Liver (tissue), 8 donors: ENCODE measurements at regions not wholly inside any gene's neighbourhood (a gene's known extent, or its start where the extent isn't known, plus 50 kb on each side); places are given as distances from the start of the nearest gene placed in this dataset.

ENCODE experiments used
- DNase-seq: peaks from one replicate; pipeline ENCODE4 v3.0.0-alpha.2; 2017; ENCODE audit warnings: low spot score
- H3K27ac ChIP-seq, 2 donors: one replicate each; pipeline ENCODE4 v1.7.0; 2013; ENCODE audit warnings: inconsistent platforms in 2 of 2, low read length in 2 of 2, control low read depth in 1 of 2, low read depth in 1 of 2, mild to moderate bottlenecking in 1 of 2
- H3K27me3 ChIP-seq, 4 donors: one replicate each; pipeline versions ENCODE4 v1.6.1 to v1.7.0; 2013; ENCODE audit warnings: low read length in 3 of 4, inconsistent platforms in 1 of 4, mild to moderate bottlenecking in 1 of 4, moderate library complexity in 1 of 4; ENCODE audit not compliant: control insufficient read depth in 4 of 4, insufficient read depth in 4 of 4
- H3K36me3 ChIP-seq, 4 donors: one replicate each; pipeline versions ENCODE4 v1.6.1 to v1.7.0; 2013; ENCODE audit warnings: low read length in 3 of 4, mild to moderate bottlenecking in 3 of 4, low read depth in 1 of 4, moderate library complexity in 1 of 4; ENCODE audit not compliant: control insufficient read depth in 4 of 4, insufficient read depth in 3 of 4
- H3K4me1 ChIP-seq, 4 donors: one replicate each; pipeline versions ENCODE4 v1.6.1 to v1.7.0; 2013; ENCODE audit warnings: low read length in 3 of 4, mild to moderate bottlenecking in 3 of 4, moderate library complexity in 1 of 4; ENCODE audit not compliant: control insufficient read depth in 4 of 4, insufficient read depth in 4 of 4
- H3K4me3 ChIP-seq, 3 donors: one replicate each; pipeline versions ENCODE4 v1.6.1 to v1.7.0; 2013; ENCODE audit warnings: low read length in 3 of 3, control low read depth in 1 of 3, low read depth in 1 of 3, mild to moderate bottlenecking in 1 of 3
- H3K9ac ChIP-seq, 2 donors: one replicate each; pipeline ENCODE4 v1.7.0; 2013; ENCODE audit warnings: low read length in 2 of 2, mild to moderate bottlenecking in 2 of 2, moderate library complexity in 2 of 2, control low read depth in 1 of 2, low read depth in 1 of 2
- H3K9me3 ChIP-seq, 4 donors: one replicate each; pipeline versions ENCODE4 v1.6.1 to v1.7.0; 2013; ENCODE audit warnings: low read length in 3 of 4; ENCODE audit not compliant: control insufficient read depth in 4 of 4
- ATF3 ChIP-seq: IDR thresholded peaks from 2 replicates; pipeline ENCODE4 v1.6.1; 2016; ENCODE audit warnings: antibody characterized with exemption
- EGR1 ChIP-seq, 2 donors: IDR thresholded peaks; 2 replicates each; pipeline ENCODE4 v1.6.1; 2016 to 2018; ENCODE audit warnings: antibody characterized with exemption in 2 of 2, low read depth in 2 of 2
- FOXA1 ChIP-seq: IDR thresholded peaks from 2 replicates; pipeline ENCODE4 v1.6.1; 2016; ENCODE audit warnings: antibody characterized with exemption
- FOXA2 ChIP-seq: IDR thresholded peaks from 2 replicates; pipeline ENCODE4 v1.6.1; 2016; ENCODE audit warnings: antibody characterized with exemption
- GABPA ChIP-seq, 2 donors: IDR thresholded peaks in 1 of 2; conservative IDR thresholded peaks in 1 of 2; 2 replicates each; pipeline ENCODE4 v1.6.1; 2016; ENCODE audit warnings: antibody characterized with exemption in 2 of 2, mild to moderate bottlenecking in 1 of 2, moderate library complexity in 1 of 2
- HNF4A ChIP-seq, 2 donors: conservative IDR thresholded peaks; 2 replicates each; pipeline ENCODE4 v1.6.1; 2016; ENCODE audit warnings: antibody characterized with exemption in 2 of 2, mild to moderate bottlenecking in 2 of 2
- HNF4G ChIP-seq: IDR thresholded peaks from 2 replicates; pipeline ENCODE4 v1.6.1; 2016; ENCODE audit warnings: antibody characterized with exemption
- JUND ChIP-seq, 2 donors: IDR thresholded peaks; 2 replicates each; pipeline ENCODE4 v1.6.1; 2016; ENCODE audit warnings: antibody characterized with exemption in 2 of 2
- MAX ChIP-seq: IDR thresholded peaks from 2 replicates; pipeline ENCODE4 v1.6.1; 2016; ENCODE audit warnings: antibody characterized with exemption
- RAD21 ChIP-seq, 2 donors: IDR thresholded peaks; 2 replicates each; pipeline ENCODE4 v1.6.1; 2016; ENCODE audit warnings: antibody characterized with exemption in 2 of 2, mild to moderate bottlenecking in 2 of 2
- REST ChIP-seq: IDR thresholded peaks from 2 replicates; pipeline ENCODE4 v1.6.1; 2016; ENCODE audit warnings: antibody characterized with exemption, mild to moderate bottlenecking
- RXRA ChIP-seq, 2 donors: IDR thresholded peaks; 2 replicates each; pipeline ENCODE4 v1.6.1; 2017 to 2018; ENCODE audit warnings: antibody characterized with exemption in 2 of 2, mild to moderate bottlenecking in 1 of 2
- SP1 ChIP-seq: IDR thresholded peaks from 2 replicates; pipeline ENCODE4 v1.6.1; 2018; ENCODE audit warnings: antibody characterized with exemption, mild to moderate bottlenecking
- TAF1 ChIP-seq: conservative IDR thresholded peaks from 2 replicates; pipeline ENCODE4 v1.6.1; 2016; ENCODE audit warnings: antibody characterized with exemption, mild to moderate bottlenecking
- YY1 ChIP-seq: IDR thresholded peaks from 2 replicates; pipeline ENCODE4 v1.6.1; 2016; ENCODE audit warnings: antibody characterized with exemption, mild to moderate bottlenecking
- WGBS: extraction: QIAGEN DNeasy Blood & Tissue Kit; methylation state at CpG from one replicate; pipeline ENCODE4 v1.1.7; 2013; 5-methylcytosine and 5-hydroxymethylcytosine counted together
- TF ChIP-seq, protein P1 (sequence below): IDR thresholded peaks from 2 replicates; pipeline ENCODE4 v1.6.1; 2016; ENCODE audit warnings: antibody characterized with exemption
- TF ChIP-seq, protein P2 (sequence below): fragments of 150-350 bp; IDR thresholded peaks from 2 replicates; pipeline ENCODE4 v1.5.1; 2017; ENCODE audit warnings: improper control_type of control experiment, low read depth, low read length; ENCODE audit not compliant: missing input control
- donor health status: healthy.
- donor health status: healthy.
- donor health status: healthy.
- donor health status: healthy.
- donor health status: healthy.

GRCh38 chr2:216996279-216996845 is 136.5 kb upstream of the TNP1 start:
- no peak for DNase-seq
- TF ChIP-seq, protein P1, sequence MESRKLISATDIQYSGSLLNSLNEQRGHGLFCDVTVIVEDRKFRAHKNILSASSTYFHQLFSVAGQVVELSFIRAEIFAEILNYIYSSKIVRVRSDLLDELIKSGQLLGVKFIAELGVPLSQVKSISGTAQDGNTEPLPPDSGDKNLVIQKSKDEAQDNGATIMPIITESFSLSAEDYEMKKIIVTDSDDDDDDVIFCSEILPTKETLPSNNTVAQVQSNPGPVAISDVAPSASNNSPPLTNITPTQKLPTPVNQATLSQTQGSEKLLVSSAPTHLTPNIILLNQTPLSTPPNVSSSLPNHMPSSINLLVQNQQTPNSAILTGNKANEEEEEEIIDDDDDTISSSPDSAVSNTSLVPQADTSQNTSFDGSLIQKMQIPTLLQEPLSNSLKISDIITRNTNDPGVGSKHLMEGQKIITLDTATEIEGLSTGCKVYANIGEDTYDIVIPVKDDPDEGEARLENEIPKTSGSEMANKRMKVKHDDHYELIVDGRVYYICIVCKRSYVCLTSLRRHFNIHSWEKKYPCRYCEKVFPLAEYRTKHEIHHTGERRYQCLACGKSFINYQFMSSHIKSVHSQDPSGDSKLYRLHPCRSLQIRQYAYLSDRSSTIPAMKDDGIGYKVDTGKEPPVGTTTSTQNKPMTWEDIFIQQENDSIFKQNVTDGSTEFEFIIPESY, result no peak
- TF ChIP-seq YY1, result no peak
- TF ChIP-seq GABPA (IDR thresholded peaks at IDR 0.05 in 1 of 2, conservative IDR thresholded peaks at IDR 0.05 in 1 of 2), result no peak
- no peak for TF ChIP-seq MAX
- no peak for TF ChIP-seq EGR1 (IDR thresholded peaks at IDR 0.05; ENCODE audit: low read depth in 2 of 2)
- TF ChIP-seq JUND (IDR thresholded peaks at IDR 0.05), result no peak
- TF ChIP-seq ATF3, result no peak
- TF ChIP-seq FOXA2, result no peak
- H3K27ac ChIP-seq, result no peak overlapping the region
- no peaks in the 10 kb centered on the region for H3K9me3 ChIP-seq
- no peaks in the 10 kb centered on the region for H3K4me1 ChIP-seq
- H3K36me3 ChIP-seq, result no peaks in the 10 kb centered on the region
- H3K4me3 ChIP-seq, result no peak overlapping the region
- no peaks in the 10 kb centered on the region for H3K27me3 ChIP-seq
- WGBS, result 82% methylated on average over 8 of the region's 8 CpGs
- H3K9ac ChIP-seq, result no peak overlapping the region

DNA sequence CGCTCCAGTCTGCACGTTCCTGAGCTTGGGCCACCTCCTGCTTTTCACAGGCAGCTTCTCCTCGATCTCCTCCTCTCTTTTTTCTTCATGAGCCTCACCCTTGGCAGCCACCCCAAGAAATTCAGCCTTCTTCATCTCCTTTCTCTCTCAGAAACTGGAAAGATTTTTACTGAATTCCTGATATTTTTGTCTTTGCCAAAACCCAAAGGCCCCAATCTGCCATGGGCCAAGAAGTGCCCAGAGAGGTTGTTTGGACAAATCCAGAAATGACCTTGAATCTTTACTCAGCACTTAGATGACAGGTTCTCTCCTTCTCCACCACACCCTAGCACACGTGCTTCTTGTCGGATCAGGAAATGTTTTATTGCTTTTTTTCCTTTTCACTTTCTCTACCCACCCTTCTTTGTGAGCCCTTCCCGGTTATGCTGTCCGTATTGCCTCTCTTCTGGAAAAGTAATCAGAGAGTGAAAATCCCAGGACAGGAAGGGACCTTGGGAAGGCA is 134.5 kb upstream of the TNP1 start:
- Histone ChIP-seq H3K9me3 (no peaks in the 10 kb centered on the region), H3K27me3 (no peaks in the 10 kb centered on the region), H3K4me3 (no peak overlapping the region), H3K9ac (no peak overlapping the region), H3K36me3 (no peaks in the 10 kb centered on the region), H3K4me1 (no peaks in the 10 kb centered on the region), H3K27ac (no peak overlapping the region)
- WGBS, result 75% methylated on average over 7 of the region's 7 CpGs
- TF ChIP-seq HNF4G (no peak), SP1 (no peak), RAD21 (IDR thresholded peaks at IDR 0.05) (no peak), EGR1 (IDR thresholded peaks at IDR 0.05; ENCODE audit: low read depth in 2 of 2) (no peak), MAX (no peak), YY1 (no peak), RXRA (IDR thresholded peaks at IDR 0.05) (no peak), HNF4A (conservative IDR thresholded peaks at IDR 0.05) (no peak), TAF1 (no peak), REST (no peak), FOXA1 (no peak), FOXA2 (no peak), JUND (IDR thresholded peaks at IDR 0.05) (no peak), GABPA (IDR thresholded peaks at IDR 0.05 in 1 of 2, conservative IDR thresholded peaks at IDR 0.05 in 1 of 2) (no peak)
- TF ChIP-seq, protein P1, result no peak
- TF ChIP-seq, protein P2, sequence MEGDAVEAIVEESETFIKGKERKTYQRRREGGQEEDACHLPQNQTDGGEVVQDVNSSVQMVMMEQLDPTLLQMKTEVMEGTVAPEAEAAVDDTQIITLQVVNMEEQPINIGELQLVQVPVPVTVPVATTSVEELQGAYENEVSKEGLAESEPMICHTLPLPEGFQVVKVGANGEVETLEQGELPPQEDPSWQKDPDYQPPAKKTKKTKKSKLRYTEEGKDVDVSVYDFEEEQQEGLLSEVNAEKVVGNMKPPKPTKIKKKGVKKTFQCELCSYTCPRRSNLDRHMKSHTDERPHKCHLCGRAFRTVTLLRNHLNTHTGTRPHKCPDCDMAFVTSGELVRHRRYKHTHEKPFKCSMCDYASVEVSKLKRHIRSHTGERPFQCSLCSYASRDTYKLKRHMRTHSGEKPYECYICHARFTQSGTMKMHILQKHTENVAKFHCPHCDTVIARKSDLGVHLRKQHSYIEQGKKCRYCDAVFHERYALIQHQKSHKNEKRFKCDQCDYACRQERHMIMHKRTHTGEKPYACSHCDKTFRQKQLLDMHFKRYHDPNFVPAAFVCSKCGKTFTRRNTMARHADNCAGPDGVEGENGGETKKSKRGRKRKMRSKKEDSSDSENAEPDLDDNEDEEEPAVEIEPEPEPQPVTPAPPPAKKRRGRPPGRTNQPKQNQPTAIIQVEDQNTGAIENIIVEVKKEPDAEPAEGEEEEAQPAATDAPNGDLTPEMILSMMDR, result no peak
- DNase-seq, result no peak
